ENCODE measurements at regions not wholly inside any gene's neighbourhood (a gene's known extent, or its start where the extent isn't known, plus 50 kb on each side); places are given as distances from the start of the nearest gene placed in this dataset.
"Not testable (repeated sequence)": the region's sequence is repeated elsewhere in the genome, so short reads cannot be mapped to it uniquely, and the experiment has no call there.

DNA sequence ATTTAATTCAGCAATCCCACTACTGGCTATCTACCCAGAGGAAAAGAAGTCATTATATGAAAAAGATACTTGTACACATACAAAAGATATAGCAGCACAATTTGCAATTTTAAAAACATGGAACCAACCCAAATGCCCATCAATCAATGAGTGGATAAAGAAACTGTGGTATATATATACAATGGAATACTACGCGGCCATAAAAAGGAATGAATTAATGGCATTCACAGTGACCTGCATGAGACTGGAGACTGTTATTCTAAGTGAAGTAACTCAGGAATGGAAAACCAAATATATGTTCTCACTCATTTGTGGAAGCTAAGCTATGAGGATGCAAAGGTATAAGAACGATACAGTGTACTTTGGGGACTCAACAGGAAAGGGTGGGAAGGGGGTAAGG lies 102.8 kb upstream of the KCNMA1 start:
- not testable (repeated sequence) for DNase-seq

- DNase-seq = no peak
These were observed 101.0 kb upstream of the KCNMA1 start for GRCh38 chr10:77738496-77739158.

GRCh38 chr10:77737608-77738007 lies 100.0 kb upstream of the KCNMA1 start:
- DNase-seq = no peak

DNA sequence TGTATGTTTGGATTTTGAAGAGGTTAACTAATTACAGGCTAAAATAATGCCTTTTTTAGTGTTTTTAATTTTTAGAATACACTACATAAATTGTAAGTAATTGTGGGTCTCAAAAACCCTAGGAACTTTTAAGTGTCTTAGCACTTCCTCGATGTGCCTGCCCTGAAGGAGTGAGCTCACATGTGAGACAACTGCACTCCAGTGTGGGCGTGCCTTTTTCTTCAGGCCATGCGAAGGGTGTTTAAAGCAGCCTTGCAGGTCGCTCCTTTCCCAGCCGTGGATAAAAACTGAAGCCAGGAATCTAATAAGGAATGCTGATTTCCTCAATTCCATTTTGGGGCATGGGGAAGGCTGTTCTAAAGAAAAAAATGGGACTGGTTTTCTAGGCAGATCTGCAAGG lies 97.5 kb upstream of the KCNMA1 start:
- not testable (repeated sequence) for DNase-seq

GRCh38 chr10:77732213-77733003 lies 94.8 kb upstream of the KCNMA1 start:
- no peak for DNase-seq

GRCh38 chr10:77727481-77727880 lies 89.9 kb upstream of the KCNMA1 start:
- DNase-seq = no peak

DNA sequence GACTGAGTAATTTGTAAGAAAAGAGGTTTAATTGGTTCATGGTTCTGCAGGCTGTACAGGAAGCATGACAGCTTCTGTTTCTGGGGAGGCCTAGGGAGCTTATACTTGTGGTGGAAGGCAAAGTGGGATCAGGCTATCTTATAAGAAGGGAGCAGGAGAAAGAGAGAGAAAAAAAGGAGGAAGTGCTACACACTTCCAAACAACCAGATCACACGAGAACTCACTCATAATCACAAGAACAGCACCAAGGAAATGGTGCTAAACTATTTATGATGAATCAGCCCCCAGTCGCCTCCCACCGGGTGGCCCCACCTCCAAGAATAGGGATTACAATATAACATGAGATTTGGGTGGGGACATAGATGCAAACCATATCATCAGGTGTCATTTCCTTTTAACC lies 89.1 kb upstream of the KCNMA1 start:
- no peak for DNase-seq

DNA sequence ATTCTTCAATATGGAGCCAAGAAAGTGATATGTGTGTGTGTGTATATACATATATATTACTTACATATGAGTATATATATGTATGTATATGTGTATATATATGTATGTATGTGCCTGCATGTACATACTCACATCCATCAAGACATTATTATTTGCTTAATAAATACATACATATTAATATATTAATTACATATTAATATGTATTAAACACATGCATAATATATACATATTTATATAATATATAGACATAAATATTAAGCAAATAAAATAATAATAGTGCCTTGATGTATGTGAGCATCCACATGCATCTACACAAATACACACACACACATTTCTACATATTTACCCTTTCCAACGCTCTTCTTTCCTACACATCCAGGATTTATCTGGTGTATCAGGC lies 88.7 kb upstream of the KCNMA1 start:
- DNase-seq = no peak

DNA sequence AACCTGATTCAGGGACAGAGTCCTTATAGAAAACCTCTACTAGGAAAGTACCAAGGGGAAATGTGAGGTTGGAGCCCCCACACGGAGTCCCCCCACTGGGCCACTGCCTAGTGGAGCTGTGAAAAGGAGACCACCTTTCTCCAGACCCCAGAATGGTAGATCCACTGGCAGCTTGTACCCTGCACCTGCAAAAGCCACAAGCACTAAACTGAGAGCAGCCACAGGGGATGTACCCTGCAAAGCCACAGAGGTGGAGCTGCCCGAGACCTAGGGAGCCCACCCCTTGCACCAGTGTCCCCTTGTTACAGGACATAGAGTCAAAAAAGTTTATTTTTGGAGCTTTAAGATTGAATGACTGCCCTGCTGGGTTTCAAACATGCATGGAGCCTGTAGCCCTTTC lies 87.2 kb upstream of the KCNMA1 start:
- no peak for DNase-seq

GRCh38 chr10:77723376-77723775 lies 85.8 kb upstream of the KCNMA1 start:
- no peak for DNase-seq

GRCh38 chr10:77722956-77723355 lies 85.3 kb upstream of the KCNMA1 start:
- DNase-seq = not testable (repeated sequence)

DNA sequence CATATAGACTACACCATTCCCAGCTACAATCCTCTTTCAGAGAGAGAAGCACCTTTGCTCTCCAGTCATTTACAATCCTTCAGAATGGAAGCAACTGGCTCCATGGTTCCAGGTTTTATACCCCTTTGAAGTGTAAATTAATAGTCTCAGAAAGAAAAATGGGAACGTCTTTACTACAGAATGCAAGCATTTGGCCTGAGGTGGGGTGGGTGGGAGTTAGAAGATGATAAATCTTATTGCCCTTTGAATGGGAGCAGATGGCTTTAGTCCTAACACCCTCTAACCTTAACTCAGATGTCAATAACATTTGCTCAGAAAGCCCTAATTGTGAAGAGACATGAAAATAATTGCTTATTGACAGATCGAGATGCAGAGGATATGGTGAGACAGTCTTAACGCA lies 84.2 kb upstream of the KCNMA1 start:
- DNase-seq = no peak

DNA sequence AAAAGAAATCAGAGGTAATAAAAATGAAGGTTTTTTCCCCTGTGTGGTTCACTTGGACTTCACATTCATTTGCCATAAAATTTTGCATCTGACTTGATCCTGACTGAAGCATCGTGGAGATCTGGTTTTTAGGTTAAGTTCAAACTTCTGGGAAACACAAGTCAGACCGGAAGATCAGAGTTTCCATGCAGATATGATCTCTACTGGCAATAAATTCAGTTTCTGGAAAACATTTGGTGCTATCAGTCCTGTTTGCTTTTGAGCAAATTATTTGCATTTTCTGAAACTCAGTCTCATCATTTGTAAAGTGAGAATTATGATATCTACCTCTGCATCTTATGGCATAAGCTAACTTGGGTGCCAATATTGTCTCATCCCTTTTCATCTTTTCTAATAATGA lies 81.3 kb upstream of the KCNMA1 start:
- no peak for DNase-seq

- not testable (repeated sequence) for DNase-seq
These were observed 80.7 kb upstream of the KCNMA1 start for GRCh38 chr10:77718312-77718711.

- no peak for DNase-seq
These were observed 79.7 kb upstream of the KCNMA1 start for GRCh38 chr10:77717336-77717735.

DNA sequence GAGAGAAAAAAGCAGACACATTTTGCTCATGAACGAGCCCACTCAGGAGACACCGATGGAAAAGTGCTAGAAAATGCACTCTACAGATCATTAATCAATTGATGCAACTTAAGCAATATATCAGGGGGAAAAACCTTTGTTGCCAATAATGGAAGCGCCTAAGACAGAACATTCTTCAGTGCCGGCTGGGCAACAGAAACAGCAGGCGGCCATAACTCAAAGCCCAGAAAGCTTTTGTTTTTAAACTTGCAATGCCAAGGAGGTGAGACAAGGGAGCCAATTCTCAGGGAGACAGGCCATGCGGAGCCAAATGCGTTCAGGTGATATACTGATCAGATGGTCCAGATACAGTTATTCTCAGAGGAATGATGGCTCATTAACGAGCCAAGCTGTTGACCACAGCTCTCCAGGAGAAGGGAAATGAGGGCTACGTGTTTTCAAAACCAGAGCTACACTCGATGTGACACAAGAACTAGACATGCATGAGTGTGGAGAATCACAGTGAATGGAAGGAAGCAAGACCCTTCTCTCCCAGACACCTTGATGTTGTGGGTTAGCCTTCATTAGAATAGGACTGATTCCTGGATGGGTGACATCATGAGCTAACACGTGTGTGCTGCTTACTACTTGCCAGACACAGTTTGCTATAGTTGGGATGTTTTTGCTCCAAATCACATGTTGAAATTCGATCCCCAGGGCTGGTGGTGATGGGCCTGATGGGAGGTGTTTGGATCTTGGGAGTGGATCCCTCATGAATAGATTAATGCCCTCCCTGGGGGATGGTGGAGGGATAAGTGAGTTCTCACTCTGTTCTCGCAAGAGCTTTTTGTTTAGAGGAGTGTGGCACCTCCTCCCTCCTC lies 79.1 kb upstream of the KCNMA1 start:
- DNase-seq = no peak

DNA sequence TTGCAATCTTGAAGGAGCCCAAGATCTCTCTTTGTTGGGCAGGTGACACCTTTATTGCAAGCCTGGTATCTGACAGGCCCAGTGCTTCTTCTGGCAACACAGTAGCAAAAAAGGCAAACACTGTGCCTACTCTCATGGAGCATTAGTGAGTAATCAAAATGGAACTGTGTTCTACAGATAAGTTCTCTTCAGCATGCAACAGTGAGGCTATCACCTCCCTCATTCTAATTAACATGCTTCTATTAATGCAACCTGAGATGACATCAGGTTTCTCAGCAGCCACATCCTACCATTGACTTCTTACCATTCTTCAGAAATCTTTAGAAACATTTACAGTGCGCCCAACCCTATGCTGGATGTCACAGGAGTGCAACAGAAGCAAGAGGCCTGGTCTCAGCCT lies 77.9 kb upstream of the KCNMA1 start:
- no peak for DNase-seq

DNA sequence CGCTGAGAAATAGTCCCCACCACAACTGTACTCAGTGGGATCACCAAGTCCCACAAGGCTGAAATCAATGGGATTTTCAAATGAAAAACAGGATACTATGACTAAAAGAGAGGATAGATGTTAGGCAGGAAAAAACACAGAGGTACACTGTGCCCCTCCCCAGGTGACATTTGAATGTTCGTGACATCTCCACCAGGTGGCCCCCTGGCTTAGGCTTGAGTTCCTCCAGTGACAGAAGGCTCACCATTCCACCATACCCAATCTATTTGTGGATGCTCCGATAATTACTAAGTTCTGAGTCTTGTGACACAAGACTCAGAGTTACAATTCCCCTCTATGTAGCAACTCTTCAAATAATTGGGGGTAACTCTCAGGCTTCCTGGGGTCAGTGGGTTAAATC lies 77.5 kb upstream of the KCNMA1 start:
- DNase-seq = no peak

DNA sequence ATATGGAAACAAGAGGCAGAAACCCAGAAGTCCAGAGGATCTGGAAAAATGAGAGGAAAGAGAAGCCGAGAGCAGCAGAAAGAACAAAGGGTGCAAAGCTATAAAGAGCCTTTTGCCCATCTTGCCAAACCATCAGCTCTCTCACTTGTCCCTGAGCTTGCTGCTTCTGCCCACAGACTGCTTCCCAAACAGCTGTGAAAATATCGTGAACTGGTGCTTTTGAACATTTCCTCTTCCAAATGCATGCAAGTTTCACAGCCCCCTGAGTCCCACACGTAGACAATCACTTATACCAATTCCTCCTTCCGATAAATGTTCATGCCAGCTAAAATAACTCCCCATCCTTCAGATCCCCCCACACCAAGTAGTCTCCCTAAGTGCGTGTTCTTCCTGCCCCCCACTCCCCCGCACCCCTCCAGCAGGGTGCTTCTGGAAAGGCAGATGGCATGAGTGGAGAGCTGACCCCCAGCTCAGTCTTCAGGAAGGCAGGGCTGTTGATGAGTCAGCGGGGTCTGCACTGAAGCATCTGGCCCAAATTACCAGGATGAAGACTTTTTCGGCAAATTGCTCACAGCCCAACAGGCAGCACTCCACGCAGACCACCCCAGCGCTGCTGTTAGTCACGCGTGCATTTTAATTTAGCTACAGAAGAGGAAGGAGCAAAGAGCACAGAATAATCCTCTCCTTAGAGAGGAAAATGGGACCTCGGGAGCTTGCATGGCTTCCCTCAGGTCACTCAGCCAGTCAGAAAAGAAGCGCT lies 76.1 kb upstream of the KCNMA1 start:
- DNase-seq = no peak

- DNase-seq = no peak
These were observed 74.6 kb upstream of the KCNMA1 start for GRCh38 chr10:77712207-77712606.

GRCh38 chr10:77711683-77712049 lies 74.1 kb upstream of the KCNMA1 start:
- DNase-seq = no peak

- DNase-seq = peak; percentile 53 to 66
These were observed 73.4 kb upstream of the KCNMA1 start for GRCh38 chr10:77710759-77711682.

All from CD4-positive, alpha-beta T cell treated with Interferon alpha-2 for 1 hour (primary cell).